Hematopoietic multipotent progenitor cell treated with erythropoietin and hydrocortisone succinate and interleukin-3 and kit ligand, for 17 days (in vitro differentiated cells): ENCODE measurements at regions not wholly inside any gene's neighbourhood (a gene's known extent, or its start where the extent isn't known, plus 50 kb on each side); places are given as distances from the start of the nearest gene placed in this dataset.
"Not testable (repeated sequence)": the region's sequence is repeated elsewhere in the genome, so short reads cannot be mapped to it uniquely, and the experiment has no call there.

ENCODE experiments used
- DNase-seq: peaks from one replicate; pipeline ENCODE4 v3.0.0-alpha.2; 2015; ENCODE audit warnings: low spot score

- no peak for DNase-seq
These were observed 326.5 kb upstream of the MAP3K7 start for GRCh38 chr6:90913266-90913960.

GRCh38 chr6:90911642-90912041 is 324.8 kb upstream of the MAP3K7 start:
- no peak for DNase-seq

- no peak for DNase-seq
These were observed 324.0 kb upstream of the MAP3K7 start for GRCh38 chr6:90910893-90911292.

GRCh38 chr6:90907931-90908655 is 321.2 kb upstream of the MAP3K7 start:
- DNase-seq: no peak

GRCh38 chr6:90905351-90905750 is 318.5 kb upstream of the MAP3K7 start:
- no peak for DNase-seq

- no peak for DNase-seq
These were observed 313.2 kb upstream of the MAP3K7 start for GRCh38 chr6:90900034-90900433.

- no peak for DNase-seq
These were observed 311.9 kb upstream of the MAP3K7 start for GRCh38 chr6:90898763-90899162.

GRCh38 chr6:90896075-90896547 is 309.2 kb upstream of the MAP3K7 start:
- no peak for DNase-seq

GRCh38 chr6:90895299-90896074 is 308.6 kb upstream of the MAP3K7 start:
- DNase-seq: no peak

- DNase-seq: no peak
These were observed 307.6 kb upstream of the MAP3K7 start for GRCh38 chr6:90894285-90895130.

GRCh38 chr6:90893400-90893799 is 306.5 kb upstream of the MAP3K7 start:
- no peak for DNase-seq

GRCh38 chr6:90892271-90892670 is 305.4 kb upstream of the MAP3K7 start:
- DNase-seq: no peak

GRCh38 chr6:90891355-90891754 is 304.5 kb upstream of the MAP3K7 start:
- DNase-seq: no peak

- no peak for DNase-seq
These were observed 303.9 kb upstream of the MAP3K7 start for GRCh38 chr6:90890683-90891330.

GRCh38 chr6:90887764-90888163 is 300.9 kb upstream of the MAP3K7 start:
- DNase-seq: no peak

GRCh38 chr6:90885611-90886056 is 298.8 kb upstream of the MAP3K7 start:
- DNase-seq: no peak

- not testable (repeated sequence) for DNase-seq
These were observed 298.3 kb upstream of the MAP3K7 start for GRCh38 chr6:90885137-90885536.

- DNase-seq: no peak
These were observed 290.7 kb upstream of the MAP3K7 start for GRCh38 chr6:90877616-90878015.

- DNase-seq: no peak
These were observed 288.1 kb upstream of the MAP3K7 start for GRCh38 chr6:90874931-90875330.

GRCh38 chr6:90872981-90873380 is 286.1 kb upstream of the MAP3K7 start:
- no peak for DNase-seq

- no peak for DNase-seq
These were observed 283.7 kb upstream of the MAP3K7 start for GRCh38 chr6:90870561-90870960.
